HL-60 (cell line): ENCODE measurements at regions not wholly inside any gene's neighbourhood (a gene's known extent, or its start where the extent isn't known, plus 50 kb on each side); places are given as distances from the start of the nearest gene placed in this dataset.
"Not testable (repeated sequence)": the region's sequence is repeated elsewhere in the genome, so short reads cannot be mapped to it uniquely, and the experiment has no call there.

Source experiments
- DNase-seq, 2 experiments: peaks; one replicate each; pipeline ENCODE4 v3.0.0-alpha.2; 2010 to 2020; ENCODE audit warnings: low read depth in 1 of 2, low spot score in 1 of 2
- H3K27ac ChIP-seq: fragments of 250-450 bp; sonication (Bioruptor Pico); replicated peaks from 2 replicates; pipeline ENCODE4 v1.5.1; 2020; ENCODE audit warnings: mild to moderate bottlenecking, moderate library complexity
- H3K27me3 ChIP-seq: fragments of 250-450 bp; sonication (Bioruptor Pico); 2 replicates; pipeline ENCODE4 v1.5.1; 2021; ENCODE audit warnings: mild to moderate bottlenecking, moderate library complexity; ENCODE audit not compliant: insufficient read depth, poor library complexity, severe bottlenecking
- H3K4me3 ChIP-seq: replicated peaks from 2 replicates; pipeline ENCODE4 v1.5.1; 2011; ENCODE audit warnings: mild to moderate bottlenecking, control low read depth, low read length; ENCODE audit not compliant: insufficient read depth
- CTCF ChIP-seq: IDR thresholded peaks from one replicate; pipeline ENCODE4 v1.5.1; 2011; ENCODE audit warnings: low read length, control low read depth, inconsistent platforms; ENCODE audit not compliant: insufficient read depth
- GABPA ChIP-seq: IDR thresholded peaks from 2 replicates; pipeline ENCODE4 v1.6.1; 2012; ENCODE audit warnings: low read depth
- POLR2AphosphoS5 ChIP-seq: IDR thresholded peaks from 2 replicates; pipeline ENCODE4 v1.6.1; 2012; ENCODE audit warnings: low read depth
- SPI1 ChIP-seq: IDR thresholded peaks from 2 replicates; pipeline ENCODE4 v1.6.1; 2012; ENCODE audit warnings: low read depth, mild to moderate bottlenecking, borderline replicate concordance
- TF ChIP-seq, protein P1 (sequence below): IDR thresholded peaks from 2 replicates; pipeline ENCODE4 v1.6.1; 2012; ENCODE audit warnings: low read depth; ENCODE audit not compliant: insufficient replicate concordance

DNA sequence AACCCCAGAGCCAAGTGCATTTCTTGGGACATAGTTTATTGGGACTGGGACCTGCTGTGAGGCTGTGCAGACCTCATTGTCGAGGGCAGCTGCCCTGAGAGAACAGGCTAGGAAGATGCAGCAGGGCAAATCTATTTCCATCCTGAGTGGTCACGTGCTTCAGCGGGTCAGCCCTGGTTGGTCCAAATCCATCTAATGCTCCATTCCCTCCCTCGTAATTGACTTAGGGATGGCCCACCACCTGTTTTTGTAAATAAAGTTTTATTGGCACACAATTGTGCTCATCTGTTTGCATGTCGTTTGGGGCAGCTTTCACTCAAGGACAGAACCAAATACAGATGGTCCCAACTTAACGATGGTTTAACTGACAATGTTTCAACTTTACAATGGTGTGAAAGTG lies 75.5 kb upstream of the ADGRE5 start:
- H3K4me3 ChIP-seq: no peak overlapping the region
- H3K27me3 ChIP-seq: no peaks in the 10 kb centered on the region
- H3K27ac ChIP-seq: no peak overlapping the region
- TF ChIP-seq SPI1 (no peak), CTCF (no peak), POLR2AphosphoS5 (no peak), GABPA (no peak)
- TF ChIP-seq, protein P1, sequence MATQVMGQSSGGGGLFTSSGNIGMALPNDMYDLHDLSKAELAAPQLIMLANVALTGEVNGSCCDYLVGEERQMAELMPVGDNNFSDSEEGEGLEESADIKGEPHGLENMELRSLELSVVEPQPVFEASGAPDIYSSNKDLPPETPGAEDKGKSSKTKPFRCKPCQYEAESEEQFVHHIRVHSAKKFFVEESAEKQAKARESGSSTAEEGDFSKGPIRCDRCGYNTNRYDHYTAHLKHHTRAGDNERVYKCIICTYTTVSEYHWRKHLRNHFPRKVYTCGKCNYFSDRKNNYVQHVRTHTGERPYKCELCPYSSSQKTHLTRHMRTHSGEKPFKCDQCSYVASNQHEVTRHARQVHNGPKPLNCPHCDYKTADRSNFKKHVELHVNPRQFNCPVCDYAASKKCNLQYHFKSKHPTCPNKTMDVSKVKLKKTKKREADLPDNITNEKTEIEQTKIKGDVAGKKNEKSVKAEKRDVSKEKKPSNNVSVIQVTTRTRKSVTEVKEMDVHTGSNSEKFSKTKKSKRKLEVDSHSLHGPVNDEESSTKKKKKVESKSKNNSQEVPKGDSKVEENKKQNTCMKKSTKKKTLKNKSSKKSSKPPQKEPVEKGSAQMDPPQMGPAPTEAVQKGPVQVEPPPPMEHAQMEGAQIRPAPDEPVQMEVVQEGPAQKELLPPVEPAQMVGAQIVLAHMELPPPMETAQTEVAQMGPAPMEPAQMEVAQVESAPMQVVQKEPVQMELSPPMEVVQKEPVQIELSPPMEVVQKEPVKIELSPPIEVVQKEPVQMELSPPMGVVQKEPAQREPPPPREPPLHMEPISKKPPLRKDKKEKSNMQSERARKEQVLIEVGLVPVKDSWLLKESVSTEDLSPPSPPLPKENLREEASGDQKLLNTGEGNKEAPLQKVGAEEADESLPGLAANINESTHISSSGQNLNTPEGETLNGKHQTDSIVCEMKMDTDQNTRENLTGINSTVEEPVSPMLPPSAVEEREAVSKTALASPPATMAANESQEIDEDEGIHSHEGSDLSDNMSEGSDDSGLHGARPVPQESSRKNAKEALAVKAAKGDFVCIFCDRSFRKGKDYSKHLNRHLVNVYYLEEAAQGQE: no peak
- no peak for DNase-seq

- no peak for DNase-seq
- no peak overlapping the region for H3K4me3 ChIP-seq
- no peak for TF ChIP-seq SPI1
- H3K27ac ChIP-seq: no peak overlapping the region
- no peaks in the 10 kb centered on the region for H3K27me3 ChIP-seq
These were observed 80.1 kb upstream of the ADGRE5 start for GRCh38 chr19:14301150-14301549.

DNA sequence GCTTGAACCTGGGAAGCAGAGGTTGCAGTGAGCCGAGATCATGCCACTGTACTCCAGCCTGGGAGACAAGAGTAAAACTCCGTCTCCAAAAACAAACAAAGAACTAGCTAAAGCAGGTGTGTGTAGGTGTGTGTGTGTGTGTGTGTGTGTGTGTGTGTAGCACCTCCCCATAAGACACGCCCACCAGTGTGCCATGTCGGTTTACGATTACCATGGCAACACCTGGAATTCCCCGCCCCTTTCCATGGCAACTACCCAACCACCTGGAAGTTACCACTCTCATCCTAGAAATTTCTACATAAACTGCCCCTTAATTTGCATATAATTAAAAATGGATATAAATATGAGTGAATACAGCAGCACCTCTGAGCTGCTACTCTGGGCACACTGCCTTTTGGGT lies 80.9 kb upstream of the ADGRE5 start:
- Histone ChIP-seq H3K27me3 (no peaks in the 10 kb centered on the region), H3K4me3 (no peak overlapping the region), H3K27ac (no peak overlapping the region)
- TF ChIP-seq, protein P1: no peak
- TF ChIP-seq POLR2AphosphoS5 (no peak), CTCF (no peak), SPI1 (no peak), GABPA (no peak)
- no peak for DNase-seq

DNA sequence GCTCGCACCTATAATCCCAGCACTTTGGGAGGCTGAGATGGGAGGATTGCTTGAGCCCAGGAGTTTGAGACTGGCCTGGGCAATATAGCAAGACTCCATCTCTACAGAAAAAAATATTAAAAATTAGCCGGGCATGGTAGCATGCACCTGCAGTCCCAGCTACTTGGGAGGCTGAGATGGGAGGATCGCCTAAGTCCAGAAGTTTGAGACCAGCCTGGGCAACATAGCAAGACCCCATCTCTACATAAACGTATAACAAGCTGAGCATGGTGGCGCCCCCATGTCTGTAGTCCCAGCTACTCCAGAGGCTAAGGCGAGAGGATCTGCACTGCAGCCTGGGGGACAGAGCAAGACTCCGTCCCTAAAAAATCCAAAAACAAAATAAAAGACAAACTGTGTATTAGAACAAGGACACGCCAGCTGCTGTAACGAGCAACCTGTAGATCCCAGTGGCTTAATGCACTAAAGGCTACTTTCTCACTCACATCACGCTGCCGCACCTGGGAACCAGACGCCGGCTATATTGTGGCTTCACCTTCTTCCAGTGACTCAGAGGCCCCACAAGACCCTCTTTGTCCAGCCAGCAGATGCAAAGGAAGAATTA lies 81.9 kb upstream of the ADGRE5 start:
- H3K27me3 ChIP-seq, DNase-seq, H3K27ac ChIP-seq, H3K4me3 ChIP-seq: not testable (repeated sequence)

- not testable (repeated sequence) for H3K4me3 ChIP-seq, DNase-seq, H3K27ac ChIP-seq, H3K27me3 ChIP-seq
These were observed 83.2 kb upstream of the ADGRE5 start for GRCh38 chr19:14297883-14298576.

DNA sequence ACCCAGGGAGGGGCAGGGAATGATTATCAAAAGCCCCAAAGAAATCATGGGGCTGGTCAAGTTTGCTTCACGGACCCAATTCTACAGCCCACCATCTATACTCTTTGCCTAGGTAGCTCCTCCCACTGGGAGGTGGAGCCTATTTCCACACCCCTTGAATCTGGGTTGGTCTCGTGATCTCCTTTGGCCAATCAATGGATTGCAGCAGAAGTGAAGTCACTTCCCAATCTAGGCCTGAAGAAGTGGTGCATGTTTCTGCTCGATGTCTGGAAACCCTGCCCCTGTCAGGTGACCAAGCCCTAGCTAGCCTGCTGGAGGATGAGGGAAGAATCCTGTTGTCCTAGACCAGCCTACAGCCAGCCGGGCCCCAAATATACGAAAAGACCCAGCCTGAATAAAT lies 86.3 kb upstream of the ADGRE5 start:
- H3K27me3 ChIP-seq, DNase-seq, H3K27ac ChIP-seq, H3K4me3 ChIP-seq: not testable (repeated sequence)

DNA sequence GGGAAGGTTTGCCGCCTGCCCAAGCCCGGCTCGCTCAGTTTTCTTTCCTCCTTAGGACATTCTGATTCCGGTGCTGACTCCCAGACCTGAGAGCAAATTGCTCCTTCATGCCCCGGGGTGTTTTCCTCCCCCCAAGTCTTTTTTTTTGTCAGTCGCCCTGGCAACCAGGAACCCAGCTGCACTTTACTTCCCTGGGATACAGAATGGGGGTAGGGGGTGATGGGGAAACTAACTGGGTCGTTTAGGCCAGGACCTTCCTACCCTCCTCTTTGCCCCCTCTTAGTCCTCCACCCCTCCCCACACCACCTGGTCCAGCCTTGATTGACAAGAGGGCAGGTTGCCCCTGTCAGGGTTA lies 87.5 kb upstream of the ADGRE5 start:
- not testable (repeated sequence) for H3K27me3 ChIP-seq, H3K27ac ChIP-seq, H3K4me3 ChIP-seq, DNase-seq

- not testable (repeated sequence) for H3K27ac ChIP-seq, DNase-seq, H3K27me3 ChIP-seq, H3K4me3 ChIP-seq
These were observed 87.3 kb upstream of the ADGRL1 start for GRCh38 chr19:14293101-14293815.
